Liver (tissue), 3 donors: ENCODE measurements at regions not wholly inside any gene's neighbourhood (a gene's known extent, or its start where the extent isn't known, plus 50 kb on each side); places are given as distances from the start of the nearest gene placed in this dataset.

Experiments used
- CTCF ChIP-seq: fragments of 150-350 bp; IDR thresholded peaks from 2 replicates; pipeline ENCODE4 v1.5.1; 2017; ENCODE audit warnings: improper control_type of control experiment, low read depth, low read length; ENCODE audit not compliant: missing input control
- MAX ChIP-seq: IDR thresholded peaks from 2 replicates; pipeline ENCODE4 v1.6.1; 2016; ENCODE audit warnings: antibody characterized with exemption
- REST ChIP-seq: IDR thresholded peaks from 2 replicates; pipeline ENCODE4 v1.6.1; 2016; ENCODE audit warnings: antibody characterized with exemption, mild to moderate bottlenecking
- TAF1 ChIP-seq: conservative IDR thresholded peaks from 2 replicates; pipeline ENCODE4 v1.6.1; 2016; ENCODE audit warnings: antibody characterized with exemption, mild to moderate bottlenecking
- YY1 ChIP-seq: IDR thresholded peaks from 2 replicates; pipeline ENCODE4 v1.6.1; 2016; ENCODE audit warnings: antibody characterized with exemption, mild to moderate bottlenecking
- donor health status: healthy.
- donor health status: healthy.

GRCh38 chr15:97683831-97684230, 276.7 kb upstream of the ARRDC4 start:
- no peak for TF ChIP-seq REST
- no peak for TF ChIP-seq CTCF
- TF ChIP-seq TAF1 = no peak
- no peak for TF ChIP-seq YY1
- no peak for TF ChIP-seq MAX
